GM08714 (cell line): ENCODE measurements at regions not wholly inside any gene's neighbourhood (a gene's known extent, or its start where the extent isn't known, plus 50 kb on each side); places are given as distances from the start of the nearest gene placed in this dataset.

ENCODE experiments used
- H3K4me3 ChIP-seq: fragments of 200-500 bp; sonication (Bioruptor generic); 2 replicates; pipeline ENCODE4 v1.5.1; 2014; ENCODE audit warnings: mild to moderate bottlenecking, low read length, inconsistent platforms
- ZNF274 ChIP-seq: IDR thresholded peaks from 2 replicates; pipeline ENCODE4 v1.6.1; 2012; ENCODE audit warnings: mild to moderate bottlenecking, low read depth, low read length

DNA sequence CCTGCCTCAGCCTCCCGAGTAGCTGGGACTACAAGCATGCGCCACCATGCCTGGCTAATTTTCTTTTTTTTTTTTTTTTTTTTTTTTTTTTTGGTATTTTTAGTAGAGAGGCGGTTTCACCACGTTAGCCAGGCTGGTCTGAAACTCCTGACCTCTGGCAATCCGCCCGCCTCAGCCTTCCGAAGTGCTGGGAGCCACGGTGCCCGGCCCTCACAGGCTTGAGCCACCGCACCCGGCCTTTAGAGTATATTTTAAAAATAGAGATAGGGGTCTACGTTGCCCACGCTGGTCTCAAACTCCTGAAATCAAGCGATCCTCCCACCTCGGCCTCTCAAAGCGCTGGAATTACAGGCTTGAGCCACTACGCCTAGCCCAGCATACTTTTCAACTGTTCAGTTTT lies 93.4 kb upstream of the CHD2 start:
- no peak for TF ChIP-seq ZNF274
- H3K4me3 ChIP-seq: no peak overlapping the region

DNA sequence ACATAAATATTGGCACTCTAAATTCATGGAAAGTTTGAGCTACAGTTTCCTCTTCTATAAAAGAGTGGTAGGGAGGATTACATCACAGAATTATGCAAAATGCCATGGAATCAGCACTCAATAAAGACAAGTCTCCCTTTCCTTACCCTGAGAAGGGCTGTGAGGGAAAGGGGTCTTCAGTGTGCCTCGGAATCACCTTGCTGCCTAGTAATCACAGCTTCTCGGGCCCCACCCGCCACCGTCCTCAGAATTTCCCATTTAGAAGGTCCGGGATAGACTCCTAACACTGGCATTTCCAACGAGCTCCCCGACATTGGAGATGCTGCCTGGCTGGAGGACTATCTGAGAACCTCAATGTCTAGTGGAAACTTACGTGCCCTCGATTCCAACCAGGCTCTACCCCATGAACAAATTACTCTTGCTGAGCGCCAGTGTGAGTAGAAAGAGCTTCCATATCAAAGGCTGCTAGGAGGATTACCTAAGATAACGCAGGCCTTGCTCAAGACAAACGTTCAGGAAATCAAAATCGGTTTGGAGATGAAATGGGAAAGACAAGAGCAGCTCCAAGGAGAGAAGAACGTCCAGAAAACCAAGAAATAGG lies 92.1 kb upstream of the CHD2 start:
- peak overlapping the region; percentile 91 for H3K4me3 ChIP-seq
- TF ChIP-seq ZNF274: no peak

DNA sequence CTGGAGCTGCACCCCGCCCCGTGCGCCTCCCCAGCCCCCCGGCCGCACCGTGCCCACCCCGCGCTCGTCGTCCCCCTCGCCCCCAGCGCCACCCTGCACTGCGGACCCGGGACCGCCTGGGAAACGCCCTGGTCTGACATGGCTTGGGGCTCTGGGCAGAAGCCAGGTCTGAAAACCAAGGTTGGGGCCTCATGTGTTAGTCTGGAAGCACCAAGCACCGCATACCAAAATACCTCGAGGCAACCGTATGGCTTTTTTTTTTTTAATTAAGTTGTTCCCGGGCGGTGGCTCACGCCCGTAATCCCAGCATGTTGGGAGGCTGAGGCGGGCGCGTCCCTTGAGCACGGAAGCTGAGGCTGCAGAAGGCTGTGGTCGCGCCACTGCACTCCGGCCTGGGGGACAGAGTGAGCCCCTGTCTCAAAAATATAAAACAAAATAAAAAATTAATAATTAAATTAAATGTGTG lies 91.5 kb upstream of the CHD2 start:
- peak overlapping the region; percentile 91 for H3K4me3 ChIP-seq
- TF ChIP-seq ZNF274: no peak

DNA sequence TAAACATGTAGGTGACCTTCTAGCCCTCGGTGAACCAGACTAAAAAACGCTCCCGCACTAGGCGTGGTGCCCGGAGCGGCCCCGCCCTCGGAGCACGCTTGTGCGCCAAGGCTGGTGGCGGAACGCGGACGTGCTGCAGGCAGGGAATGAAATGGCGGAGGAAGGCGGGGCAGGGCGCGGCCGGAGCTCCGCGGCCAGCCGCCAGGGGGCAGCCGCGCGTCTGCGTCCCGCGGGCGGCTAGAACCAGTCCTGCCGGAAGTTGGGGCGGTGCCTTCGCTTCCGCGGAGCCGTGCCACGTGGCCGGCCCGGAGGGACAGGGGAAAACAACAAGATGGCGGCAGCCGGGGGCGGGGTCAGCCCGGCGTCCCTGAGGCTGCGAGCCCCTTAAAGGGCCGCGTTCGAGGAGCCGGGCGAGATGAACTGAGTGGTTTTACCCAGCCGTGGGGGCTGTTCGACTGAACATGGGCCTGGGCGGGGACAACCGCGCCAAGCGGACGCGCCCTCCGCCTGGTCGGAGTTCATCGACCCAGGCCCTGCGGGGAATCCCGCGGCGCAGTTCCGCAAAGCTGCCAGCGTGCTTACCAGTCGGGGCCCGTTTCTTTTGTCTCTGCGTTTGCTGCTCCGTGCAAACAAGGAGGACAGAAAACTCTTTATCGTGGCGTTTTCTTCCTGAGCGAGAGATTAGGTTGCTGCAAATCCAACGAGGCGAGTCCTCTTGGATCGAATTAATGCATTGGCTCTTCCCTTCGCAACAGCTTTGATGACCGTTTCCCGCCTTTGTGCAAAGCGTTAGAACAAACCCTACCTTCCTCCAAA lies 90.9 kb upstream of the CHD2 start:
- H3K4me3 ChIP-seq: peak overlapping the region; percentile 91
- no peak for TF ChIP-seq ZNF274

DNA sequence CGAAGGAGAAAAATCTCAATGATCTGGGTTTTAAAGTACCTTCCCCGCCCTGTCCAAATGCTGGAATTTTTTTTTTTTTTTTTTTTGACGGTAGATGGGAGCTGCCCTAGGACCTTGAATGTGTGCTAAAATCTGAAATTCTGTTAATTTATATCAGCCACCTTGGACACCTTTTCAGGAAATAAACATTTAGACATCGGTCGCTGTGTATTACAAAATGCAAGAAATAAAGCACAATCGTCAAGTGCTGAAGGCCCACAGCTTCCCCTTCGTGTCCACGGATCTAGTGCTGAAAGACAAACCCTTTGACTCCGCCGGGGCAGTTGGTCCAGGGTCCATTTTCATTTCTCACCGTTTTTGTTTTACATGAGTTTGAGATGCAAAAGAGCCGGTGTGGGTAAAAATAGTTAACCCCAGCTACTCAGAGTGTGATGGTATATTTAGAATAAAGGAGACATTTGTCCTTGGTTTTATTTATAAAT lies 90.2 kb upstream of the CHD2 start:
- peak overlapping the region; percentile 84 for H3K4me3 ChIP-seq
- TF ChIP-seq ZNF274: no peak

DNA sequence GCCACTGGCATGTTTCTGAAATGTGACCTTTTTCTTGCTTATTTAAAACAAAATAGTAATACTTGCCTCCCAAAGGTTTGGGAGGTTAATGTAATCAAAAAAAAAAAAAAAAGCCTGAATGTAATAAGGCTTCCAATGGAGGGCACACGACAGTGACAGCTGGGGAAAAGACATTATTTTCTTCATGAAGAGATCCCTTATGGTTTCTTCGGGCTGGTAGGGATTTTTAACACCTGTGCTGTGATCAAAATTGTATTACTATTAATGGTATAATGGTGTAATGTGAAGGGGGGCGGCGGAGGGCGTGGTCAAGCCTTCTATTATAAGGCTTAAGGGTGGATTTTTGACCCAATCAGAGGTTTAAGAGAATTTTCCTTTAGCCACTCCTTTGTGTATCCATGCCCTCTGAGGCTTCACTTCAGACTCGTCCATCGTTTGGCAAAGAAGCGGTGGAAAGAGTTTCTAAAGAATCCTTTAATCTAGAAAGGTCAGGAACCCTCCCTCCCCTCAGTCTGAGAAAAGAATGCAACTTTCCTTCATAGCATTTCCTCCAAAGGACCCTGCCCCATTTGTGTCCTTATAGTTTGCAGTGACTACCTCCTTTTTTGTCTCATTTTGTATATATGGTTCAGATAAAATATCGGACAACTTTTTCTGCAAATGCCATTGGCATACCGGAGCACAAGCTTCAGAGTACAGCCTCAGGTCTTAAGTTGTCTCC lies 89.5 kb upstream of the CHD2 start:
- peak overlapping the region; percentile 84 for H3K4me3 ChIP-seq
- TF ChIP-seq ZNF274: no peak

DNA sequence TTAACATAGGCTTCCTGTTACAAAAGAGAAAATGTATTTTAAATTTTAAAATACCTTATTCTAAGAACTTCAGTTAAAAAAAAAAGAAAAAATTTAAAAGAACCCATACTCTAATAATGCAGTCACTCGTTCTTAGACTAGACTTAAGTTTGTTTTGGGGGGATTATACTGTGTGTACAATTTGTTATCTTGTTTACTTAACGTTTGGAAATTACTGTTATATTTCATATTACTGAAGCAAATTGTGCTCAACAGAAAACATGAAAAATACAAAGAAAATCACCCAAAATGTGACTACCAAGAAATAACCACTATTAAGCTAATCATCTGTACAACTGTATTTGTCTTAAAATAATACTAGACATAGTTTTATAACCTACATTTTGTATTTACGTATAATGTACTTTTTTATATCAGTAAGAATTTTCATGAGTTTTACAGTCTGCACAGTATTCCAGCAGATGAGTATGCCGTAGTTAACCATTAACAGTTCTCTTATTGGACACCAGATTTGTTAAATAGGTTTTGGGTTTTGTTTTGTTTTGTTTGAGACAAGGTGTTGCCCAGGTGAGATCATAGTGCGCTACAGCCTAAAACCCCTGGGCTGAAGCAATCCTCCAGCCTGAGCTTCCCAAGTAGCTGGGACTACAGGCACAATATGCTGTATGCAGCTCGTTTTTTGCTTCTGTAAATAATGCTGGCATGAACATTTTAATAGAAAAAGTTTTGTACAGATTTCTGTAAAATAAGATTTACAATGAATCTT lies 88.8 kb upstream of the CHD2 start:
- no peak for TF ChIP-seq ZNF274
- H3K4me3 ChIP-seq: peak overlapping the region; percentile 84

DNA sequence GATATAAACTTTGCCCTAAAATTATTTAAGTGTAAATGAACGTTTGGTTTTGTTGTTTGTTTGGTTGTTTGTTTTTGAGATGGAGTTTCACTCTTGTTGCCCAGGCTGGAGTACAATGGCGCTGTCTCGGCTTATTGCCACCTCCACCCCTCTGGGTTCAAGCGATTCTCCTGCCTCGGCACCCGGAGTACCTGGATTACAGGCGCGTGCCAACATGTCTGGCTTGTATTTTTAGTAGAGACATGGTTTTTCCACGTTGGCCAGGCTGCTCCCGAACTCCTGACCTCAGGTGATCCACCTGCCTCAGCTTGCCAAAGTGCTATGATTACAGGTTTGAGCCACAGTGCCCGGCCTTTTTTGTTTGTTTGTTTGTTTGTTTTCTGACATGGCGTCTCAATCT lies 87.9 kb upstream of the CHD2 start:
- H3K4me3 ChIP-seq: no peak overlapping the region
- TF ChIP-seq ZNF274: no peak

DNA sequence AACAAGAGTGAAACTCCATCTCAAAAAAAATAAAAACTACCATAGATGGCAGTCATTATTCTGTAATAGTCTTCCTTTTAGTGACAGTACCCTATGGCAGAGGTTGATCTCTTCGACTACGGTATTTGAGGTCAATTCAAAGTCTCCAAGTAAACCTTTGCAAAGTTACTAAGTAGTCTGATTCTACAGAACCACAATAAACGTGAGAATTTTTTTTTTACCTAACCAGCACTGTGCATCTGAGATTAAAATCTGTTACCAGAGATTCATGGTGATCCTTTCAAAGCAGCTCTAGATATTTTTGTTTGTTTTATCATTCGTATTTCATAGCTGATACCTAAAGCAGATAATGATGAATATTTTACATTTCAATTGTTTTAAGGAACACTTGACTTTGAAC lies 86.6 kb upstream of the CHD2 start:
- TF ChIP-seq ZNF274: no peak
- no peak overlapping the region for H3K4me3 ChIP-seq

DNA sequence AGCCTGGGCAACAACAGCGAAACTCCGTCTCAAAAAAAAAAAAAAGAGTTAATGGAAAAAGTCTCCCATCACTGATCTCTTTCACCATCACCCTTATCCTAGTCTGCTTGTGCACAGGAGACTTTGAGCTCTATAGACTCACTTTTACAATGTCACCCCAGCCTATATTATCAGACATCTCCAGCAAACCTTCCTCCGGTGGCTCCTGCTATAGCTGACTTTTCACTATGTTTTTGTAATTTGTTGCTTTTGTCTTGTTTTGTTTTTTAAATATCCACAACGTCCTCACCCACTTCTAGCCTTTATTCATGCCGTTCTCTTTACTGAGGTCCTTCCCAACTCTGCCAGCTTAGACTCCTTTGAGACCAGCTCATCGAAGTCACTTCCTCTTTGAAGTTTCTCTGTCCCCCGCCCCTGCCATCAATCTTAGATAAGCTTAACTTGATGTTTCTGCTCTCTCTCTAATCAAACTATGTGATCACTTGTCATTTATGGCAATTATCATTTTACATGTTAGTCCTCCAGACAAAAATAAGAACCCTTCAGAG lies 82.7 kb upstream of the CHD2 start:
- H3K4me3 ChIP-seq: no peak overlapping the region

DNA sequence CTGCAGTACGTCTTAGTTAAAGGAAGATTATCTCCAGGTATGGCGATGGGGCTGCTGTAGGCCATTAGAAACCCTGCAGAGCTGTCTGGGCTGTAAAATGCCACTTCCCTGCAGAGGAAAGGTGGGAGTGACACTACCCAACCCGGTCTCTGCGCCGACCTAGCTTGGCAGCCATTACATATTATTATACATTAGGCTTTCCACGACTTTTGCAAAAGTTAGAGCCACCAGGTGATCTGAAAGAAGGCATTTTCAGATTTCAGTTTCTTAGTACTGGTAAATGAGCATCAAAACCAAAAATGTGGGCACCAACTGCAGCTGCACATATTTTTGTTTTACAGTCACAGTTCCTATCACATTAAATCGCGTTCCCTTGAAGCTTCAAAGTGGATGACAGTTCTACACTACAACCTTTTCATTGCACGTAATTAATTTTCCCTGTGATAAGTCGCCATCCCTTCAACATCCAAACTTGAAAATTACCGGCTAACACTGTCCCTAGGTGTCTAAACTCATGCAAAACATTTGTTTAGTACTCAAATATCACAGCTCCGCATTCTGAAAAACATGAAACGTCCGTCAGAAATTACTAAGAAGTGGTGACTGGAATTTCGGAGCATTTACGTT lies 81.4 kb upstream of the CHD2 start:
- H3K4me3 ChIP-seq: no peak overlapping the region; the same call in 1 of the 2 replicates
- no peak for TF ChIP-seq ZNF274

More for the DNA sequence above, 82.7 kb upstream of the CHD2 start:
- no peak for TF ChIP-seq ZNF274

DNA sequence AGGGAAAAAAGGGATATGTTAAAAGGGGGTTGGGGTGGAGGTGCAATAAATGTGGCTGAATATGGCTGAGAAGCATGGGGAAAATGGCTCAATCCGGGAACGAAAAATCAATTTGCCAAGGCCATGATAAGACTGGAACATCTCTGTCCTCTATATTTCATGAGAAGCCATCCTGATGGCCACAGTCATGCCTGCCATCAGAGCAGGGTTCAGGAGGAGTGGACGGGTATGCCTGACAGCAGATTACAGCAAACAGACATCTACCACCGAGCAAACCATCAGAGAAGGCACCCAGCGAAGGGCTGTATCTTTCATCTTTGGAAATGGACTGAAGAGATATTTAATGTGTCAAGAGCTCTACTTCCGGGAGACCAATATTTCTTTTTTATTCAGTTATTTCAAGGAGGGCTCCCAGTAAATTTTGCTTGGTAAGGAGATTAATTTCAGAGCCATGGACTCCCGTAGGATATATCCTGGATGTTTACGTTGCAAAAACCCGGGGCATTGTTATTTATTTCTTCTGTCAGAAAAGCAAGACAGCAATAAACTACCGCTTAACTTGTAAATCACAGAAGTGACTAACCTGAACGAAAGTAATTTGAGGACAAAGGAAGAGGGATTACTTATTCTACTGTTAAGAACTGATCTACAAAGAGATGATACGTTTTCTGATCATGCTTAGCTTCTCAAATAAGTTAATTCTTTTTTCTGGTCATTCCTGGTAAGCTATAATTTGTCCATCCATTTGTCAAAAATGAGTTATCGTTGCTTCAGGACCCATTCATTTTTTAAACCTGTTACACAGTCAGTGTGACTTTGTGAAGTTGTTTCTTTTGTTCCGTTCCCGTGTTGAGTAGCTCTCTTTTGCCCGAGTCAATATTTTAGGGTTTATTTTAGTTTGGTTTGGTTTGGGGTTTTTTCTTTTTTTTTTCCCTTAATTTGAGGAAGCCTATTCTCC lies 80.6 kb upstream of the CHD2 start:
- peak overlapping the region; percentile 81 for H3K4me3 ChIP-seq
- TF ChIP-seq ZNF274: no peak
